Suppressor macrophage treated with lipopolysaccharide for 1 hour (primary cell): ENCODE measurements at regions not wholly inside any gene's neighbourhood (a gene's known extent, or its start where the extent isn't known, plus 50 kb on each side); places are given as distances from the start of the nearest gene placed in this dataset.

Experiments used
- DNase-seq, 3 donors: peaks; one replicate each; pipeline ENCODE4 v3.0.0-alpha.2; 2020 to 2022

- no peak for DNase-seq
Measured at GRCh38 chr7:125551008-125551407, 621.4 kb upstream of the POT1 start.

GRCh38 chr7:125547505-125547904 lies 617.9 kb upstream of the POT1 start:
- no peak for DNase-seq

GRCh38 chr7:125530553-125530952 lies 600.9 kb upstream of the POT1 start:
- DNase-seq, result no peak

GRCh38 chr7:125529249-125529648 lies 599.6 kb upstream of the POT1 start:
- DNase-seq, result no peak

- no peak for DNase-seq
Measured at GRCh38 chr7:125526958-125527357, 597.3 kb upstream of the POT1 start.

GRCh38 chr7:125526092-125526491 lies 596.5 kb upstream of the POT1 start:
- no peak for DNase-seq

- no peak for DNase-seq
Measured at GRCh38 chr7:125516194-125516593, 586.6 kb upstream of the POT1 start.

GRCh38 chr7:125512373-125512772 lies 582.7 kb upstream of the POT1 start:
- no peak for DNase-seq

GRCh38 chr7:125511310-125511709 lies 581.7 kb upstream of the POT1 start:
- DNase-seq, result no peak

- DNase-seq, result no peak
Measured at GRCh38 chr7:125506331-125506730, 576.7 kb upstream of the POT1 start.

GRCh38 chr7:125504848-125505247 lies 575.2 kb upstream of the POT1 start:
- DNase-seq, result no peak

GRCh38 chr7:125495997-125496396 lies 566.4 kb upstream of the POT1 start:
- no peak for DNase-seq

- DNase-seq, result no peak
Measured at GRCh38 chr7:125492521-125492920, 562.9 kb upstream of the POT1 start.

- no peak for DNase-seq
Measured at GRCh38 chr7:125491137-125491536, 561.5 kb upstream of the POT1 start.

GRCh38 chr7:125490167-125490566 lies 560.5 kb upstream of the POT1 start:
- DNase-seq, result no peak

GRCh38 chr7:125485223-125485622 lies 555.6 kb upstream of the POT1 start:
- DNase-seq, result no peak

- no peak for DNase-seq
Measured at GRCh38 chr7:125484755-125485154, 555.1 kb upstream of the POT1 start.

GRCh38 chr7:125481323-125481722 lies 551.7 kb upstream of the POT1 start:
- DNase-seq, result no peak

GRCh38 chr7:125480762-125481161 lies 551.1 kb upstream of the POT1 start:
- no peak for DNase-seq

GRCh38 chr7:125468855-125469174 lies 539.2 kb upstream of the POT1 start:
- DNase-seq, result no peak

- DNase-seq, result no peak
Measured at GRCh38 chr7:125467996-125468854, 538.6 kb upstream of the POT1 start.

GRCh38 chr7:125465527-125465926 lies 535.9 kb upstream of the POT1 start:
- no peak for DNase-seq

- DNase-seq, result no peak
Measured at GRCh38 chr7:125462615-125463014, 533.0 kb upstream of the POT1 start.

- no peak for DNase-seq
Measured at GRCh38 chr7:125459038-125459437, 529.4 kb upstream of the POT1 start.

GRCh38 chr7:125450749-125451148 lies 521.1 kb upstream of the POT1 start:
- no peak for DNase-seq
